Astrocyte (in vitro differentiated cells and primary cell): ENCODE measurements at regions not wholly inside any gene's neighbourhood (a gene's known extent, or its start where the extent isn't known, plus 50 kb on each side); places are given as distances from the start of the nearest gene placed in this dataset.
A peak's percentile ranks its signal among the peaks of the same experiment; 100 is the strongest.

Source experiments
- DNase-seq: peaks from one replicate; pipeline ENCODE4 v3.0.0-alpha.2; 2010; ENCODE audit warnings: low read depth
- FAIRE-seq: peaks from 2 replicates; lab custom pipeline; 2011; peaks lifted over from hg19 to GRCh38; lab: Jason Lieb, UNC
- H2AFZ ChIP-seq: 2 replicates; pipeline ENCODE4 v1.6.0; 2012; ENCODE audit warnings: low read depth, low read length, inconsistent platforms
- H3K27ac ChIP-seq: 2 replicates; pipeline ENCODE4 v1.5.1; 2011; ENCODE audit warnings: low read depth, low read length, inconsistent platforms
- H3K27me3 ChIP-seq: 2 replicates; pipeline ENCODE4 v1.6.0; 2011; ENCODE audit warnings: low read length, inconsistent platforms; ENCODE audit not compliant: insufficient read depth
- H3K36me3 ChIP-seq: 2 replicates; pipeline ENCODE4 v1.5.1; 2011; ENCODE audit warnings: low read length, inconsistent platforms; ENCODE audit not compliant: insufficient read depth
- H3K4me1 ChIP-seq: 2 replicates; pipeline ENCODE4 v1.5.1; 2011; ENCODE audit warnings: low read length, inconsistent platforms; ENCODE audit not compliant: insufficient read depth
- H3K4me2 ChIP-seq: 2 replicates; pipeline ENCODE4 v1.6.0; 2012; ENCODE audit warnings: low read length, inconsistent platforms
- H3K4me3 ChIP-seq: 2 replicates; pipeline ENCODE4 v1.5.1; 2011; ENCODE audit warnings: low read depth, mild to moderate bottlenecking, low read length, inconsistent platforms; ENCODE audit not compliant: insufficient read depth
- H3K79me2 ChIP-seq: 2 replicates; pipeline ENCODE4 v1.6.0; 2012; ENCODE audit warnings: mild to moderate bottlenecking, low read length, inconsistent platforms; ENCODE audit not compliant: insufficient read depth
- H3K9ac ChIP-seq: 2 replicates; pipeline ENCODE4 v1.6.0; 2012; ENCODE audit warnings: mild to moderate bottlenecking, low read length, inconsistent platforms
- H3K9me3 ChIP-seq: 2 replicates; pipeline ENCODE4 v1.5.1; 2012; ENCODE audit warnings: low read depth, mild to moderate bottlenecking, low read length, inconsistent platforms; ENCODE audit not compliant: insufficient read depth
- H4K20me1 ChIP-seq: 2 replicates; pipeline ENCODE4 v1.6.0; 2012; ENCODE audit warnings: low read length, inconsistent platforms; ENCODE audit not compliant: insufficient read depth
- H3K27ac Mint-ChIP-seq: one replicate; pipeline ENCODE4 v1.8.0; 2021; ENCODE audit warnings: mild to moderate bottlenecking, mixed read lengths; ENCODE audit not compliant: unreplicated experiment
- H3K27me3 Mint-ChIP-seq: one replicate; pipeline ENCODE4 v1.8.0; 2021; ENCODE audit warnings: low read depth, mixed read lengths; ENCODE audit not compliant: unreplicated experiment
- H3K36me3 Mint-ChIP-seq: one replicate; pipeline ENCODE4 v1.8.0; 2021; ENCODE audit warnings: low read depth, mixed read lengths; ENCODE audit not compliant: unreplicated experiment
- H3K4me1 Mint-ChIP-seq: one replicate; pipeline ENCODE4 v1.8.0; 2021; ENCODE audit warnings: low read depth, mixed read lengths; ENCODE audit not compliant: unreplicated experiment
- H3K4me3 Mint-ChIP-seq: one replicate; pipeline ENCODE4 v1.8.0; 2021; ENCODE audit warnings: mild to moderate bottlenecking, moderate library complexity, mixed read lengths; ENCODE audit not compliant: unreplicated experiment
- H3K9me3 Mint-ChIP-seq: one replicate; pipeline ENCODE4 v1.8.0; 2021; ENCODE audit warnings: mild to moderate bottlenecking, mixed read lengths; ENCODE audit not compliant: unreplicated experiment
- CTCF ChIP-seq: IDR thresholded peaks from 2 replicates; pipeline ENCODE4 v1.5.1; 2011; ENCODE audit warnings: low read depth, mild to moderate bottlenecking, inconsistent platforms, low read length, moderate library complexity; ENCODE audit not compliant: insufficient read depth
- EZH2 ChIP-seq: IDR thresholded peaks from 2 replicates; pipeline ENCODE4 v1.6.1; 2012; ENCODE audit warnings: mild to moderate bottlenecking, low read length, inconsistent platforms; ENCODE audit not compliant: insufficient read depth

- peaks cover 5% of the 10 kb centered on the region for H3K9me3 Mint-ChIP-seq
- H3K27me3 Mint-ChIP-seq, result no peaks in the 10 kb centered on the region
- DNase-seq (peak; percentile 96), FAIRE-seq (peak; percentile 94)
- no peak overlapping the region for H2AFZ ChIP-seq
- H3K9ac ChIP-seq, result no peak overlapping the region
- H4K20me1 ChIP-seq, result no peaks in the 10 kb centered on the region
- H3K27ac ChIP-seq, result no peak overlapping the region
- H3K4me1 ChIP-seq, result peaks cover 29% of the 10 kb centered on the region
- peaks cover 2% of the 10 kb centered on the region for H3K36me3 Mint-ChIP-seq
- peak overlapping the region; percentile 47 for H3K4me2 ChIP-seq
- H3K27me3 ChIP-seq, result peaks cover 36% of the 10 kb centered on the region
- H3K79me2 ChIP-seq, result no peaks in the 10 kb centered on the region
- H3K4me3 Mint-ChIP-seq, result no peak overlapping the region
- H3K4me1 Mint-ChIP-seq, result peaks cover 21% of the 10 kb centered on the region
- no peak overlapping the region for H3K27ac Mint-ChIP-seq
- H3K9me3 ChIP-seq, result no peaks in the 10 kb centered on the region
- no peaks in the 10 kb centered on the region for H3K36me3 ChIP-seq
- TF ChIP-seq EZH2, result no peak
- no peak for TF ChIP-seq CTCF
- no peak overlapping the region for H3K4me3 ChIP-seq
Observed at GRCh38 chr10:43857206-43857930, 208.7 kb upstream of the ZNF32 start.

GRCh38 chr10:43856299-43856698 lies 207.6 kb upstream of the ZNF32 start:
- Mint-ChIP-seq H3K27me3 (no peaks in the 10 kb centered on the region), H3K4me3 (no peak overlapping the region), H3K9me3 (peaks cover 5% of the 10 kb centered on the region), H3K4me1 (peaks cover 20% of the 10 kb centered on the region), H3K36me3 (peaks cover 2% of the 10 kb centered on the region), H3K27ac (no peak overlapping the region)
- Histone ChIP-seq H3K27ac (no peak overlapping the region), H3K36me3 (no peaks in the 10 kb centered on the region), H3K4me2 (no peak overlapping the region), H3K4me3 (no peak overlapping the region), H3K27me3 (peaks cover 38% of the 10 kb centered on the region), H2AFZ (no peak overlapping the region), H3K9ac (no peak overlapping the region), H4K20me1 (no peaks in the 10 kb centered on the region), H3K9me3 (no peaks in the 10 kb centered on the region), H3K4me1 (peaks cover 23% of the 10 kb centered on the region), H3K79me2 (no peaks in the 10 kb centered on the region)
- TF ChIP-seq CTCF (no peak), EZH2 (no peak)
- FAIRE-seq (no peak), DNase-seq (no peak)

DNA sequence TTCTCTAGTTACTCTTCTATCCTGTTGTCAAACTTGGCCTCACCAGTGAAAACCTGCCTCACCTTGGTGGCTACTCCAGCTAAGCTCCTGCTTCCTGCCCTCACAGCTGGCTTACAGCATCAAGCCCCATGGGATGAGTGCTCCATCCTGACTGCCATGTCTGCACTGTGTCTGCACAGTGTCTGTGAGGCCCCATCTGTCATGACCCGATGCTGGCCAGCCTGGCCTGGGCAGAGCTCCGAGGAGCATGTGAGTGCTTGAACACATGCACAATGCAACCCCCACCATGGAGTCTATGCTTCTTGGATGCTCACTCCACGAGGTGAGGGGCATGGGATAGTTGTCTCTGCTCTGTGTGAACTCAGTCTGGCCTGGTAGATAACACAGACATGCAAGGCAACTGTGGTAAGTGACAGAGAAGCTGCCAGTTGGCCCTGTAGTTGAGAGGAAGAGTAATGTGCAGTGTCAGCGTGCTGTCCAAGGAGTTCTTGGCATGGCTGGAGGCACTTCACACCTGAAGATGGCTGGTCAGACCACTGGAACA lies 207.1 kb upstream of the ZNF32 start:
- H3K4me3 ChIP-seq, result no peak overlapping the region
- no peak overlapping the region for H3K4me3 Mint-ChIP-seq
- no peaks in the 10 kb centered on the region for H3K36me3 ChIP-seq
- H3K27ac ChIP-seq, result no peak overlapping the region
- H3K4me2 ChIP-seq, result no peak overlapping the region
- peaks cover 38% of the 10 kb centered on the region for H3K27me3 ChIP-seq
- H3K27me3 Mint-ChIP-seq, result no peaks in the 10 kb centered on the region
- no peaks in the 10 kb centered on the region for H3K9me3 ChIP-seq
- H3K4me1 ChIP-seq, result peaks cover 23% of the 10 kb centered on the region
- no peaks in the 10 kb centered on the region for H4K20me1 ChIP-seq
- no peak overlapping the region for H3K9ac ChIP-seq
- H2AFZ ChIP-seq, result no peak overlapping the region
- DNase-seq (no peak), FAIRE-seq (no peak)
- peaks cover 20% of the 10 kb centered on the region for H3K4me1 Mint-ChIP-seq
- no peak overlapping the region for H3K27ac Mint-ChIP-seq
- peaks cover 2% of the 10 kb centered on the region for H3K36me3 Mint-ChIP-seq
- peaks cover 5% of the 10 kb centered on the region for H3K9me3 Mint-ChIP-seq
- no peak for TF ChIP-seq EZH2
- TF ChIP-seq CTCF, result no peak
- H3K79me2 ChIP-seq, result no peaks in the 10 kb centered on the region
